SIG-M5 (cell line): ENCODE measurements at regions not wholly inside any gene's neighbourhood (a gene's known extent, or its start where the extent isn't known, plus 50 kb on each side); places are given as distances from the start of the nearest gene placed in this dataset.
"Not testable (repeated sequence)": the region's sequence is repeated elsewhere in the genome, so short reads cannot be mapped to it uniquely, and the experiment has no call there.

Source experiments
- DNase-seq: peaks from one replicate; lab custom pipeline; 2025; lab: John Stamatoyannopoulos, UW

DNA sequence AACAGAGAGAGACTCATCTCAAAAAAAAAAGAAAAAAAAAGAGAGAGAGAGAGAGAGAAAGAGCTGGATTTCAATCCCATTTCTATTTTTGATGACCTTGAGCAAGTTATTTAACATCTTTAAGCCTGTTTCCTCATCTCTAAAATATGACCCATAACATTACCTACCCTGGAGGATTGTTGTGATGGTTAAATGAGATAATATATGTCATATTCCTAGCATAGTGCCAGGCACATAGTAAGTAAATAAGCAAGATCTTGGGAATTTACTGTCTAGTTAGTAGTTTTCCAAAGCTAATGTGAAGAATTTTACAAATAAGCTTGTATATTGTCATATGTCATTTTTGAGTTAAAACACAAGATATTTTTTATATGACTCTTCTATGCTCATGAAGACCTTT is 236.5 kb downstream of the PHLDA1 start:
- DNase-seq: no peak

DNA sequence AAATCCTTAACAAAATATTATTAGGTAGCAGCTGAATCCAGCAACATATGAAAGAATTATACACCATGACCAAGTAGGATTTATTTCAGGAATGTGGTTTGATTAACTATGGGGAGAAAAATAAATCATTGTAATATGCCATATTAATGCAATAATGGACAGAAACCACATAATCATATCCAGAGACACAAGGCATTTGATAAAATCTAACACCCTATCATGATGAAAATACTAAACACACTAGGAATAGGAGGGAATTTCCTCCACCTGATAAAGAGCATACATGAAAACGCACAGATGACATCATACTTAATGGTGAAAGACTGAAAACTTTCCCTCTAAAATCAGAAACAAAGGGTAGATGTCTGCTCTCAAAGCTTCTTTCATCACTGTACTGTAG is 238.9 kb downstream of the PHLDA1 start:
- DNase-seq: no peak

- DNase-seq: no peak
These were observed 241.4 kb downstream of the PHLDA1 start for GRCh38 chr12:75790219-75790618.

GRCh38 chr12:75787146-75787545 is 244.4 kb downstream of the PHLDA1 start:
- not testable (repeated sequence) for DNase-seq

GRCh38 chr12:75786070-75786469 is 245.5 kb downstream of the PHLDA1 start:
- no peak for DNase-seq

- DNase-seq: no peak
These were observed 247.0 kb downstream of the PHLDA1 start for GRCh38 chr12:75784591-75784990.

- DNase-seq: no peak
These were observed 248.3 kb downstream of the PHLDA1 start for GRCh38 chr12:75783093-75783877.

DNA sequence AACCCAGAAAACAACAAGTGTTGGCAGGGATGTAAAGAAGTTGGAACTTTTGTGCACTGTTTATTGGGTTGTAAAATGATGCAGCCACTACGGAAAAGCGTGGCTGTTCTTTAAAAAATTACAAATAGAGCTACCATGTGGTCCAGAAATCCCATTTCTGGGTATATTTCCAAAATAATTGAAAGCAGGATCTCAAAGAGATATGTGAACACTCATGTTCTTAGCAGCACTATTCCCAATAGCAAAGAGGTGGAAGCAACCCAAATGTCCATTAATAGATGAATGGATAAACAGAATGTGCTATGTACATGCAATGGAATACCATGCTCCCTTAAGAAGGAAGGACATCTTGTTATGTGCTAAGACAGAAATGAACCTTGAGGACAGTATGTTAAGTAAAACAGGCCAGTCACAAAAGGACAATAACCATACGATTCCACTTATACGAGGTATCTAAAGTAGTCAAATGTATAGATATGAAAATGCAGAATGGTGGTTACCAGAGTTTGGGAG is 249.5 kb downstream of the PHLDA1 start:
- no peak for DNase-seq

DNA sequence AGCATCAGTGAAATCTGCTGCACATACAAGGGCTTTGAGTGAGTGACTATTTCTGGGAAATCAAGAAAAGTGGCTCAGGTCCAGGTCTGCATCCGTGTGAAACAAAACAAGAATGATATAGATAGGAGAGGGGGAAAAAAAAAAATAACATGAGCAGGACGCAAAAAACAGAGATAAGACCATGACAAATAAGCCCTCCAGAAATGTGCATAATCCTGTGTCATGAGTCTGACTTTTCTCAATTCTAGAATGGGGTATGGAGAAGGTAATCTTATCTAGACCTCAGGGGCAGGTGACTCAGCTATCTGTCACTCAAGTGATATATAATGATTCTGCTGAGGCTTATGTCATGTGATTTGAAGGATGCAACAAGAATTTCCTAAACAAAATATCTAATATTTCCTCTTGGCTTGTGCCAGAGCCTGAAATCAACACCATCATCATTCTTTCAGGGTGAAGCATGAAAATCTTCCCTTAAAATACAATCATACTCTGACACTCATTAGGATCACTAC is 250.0 kb downstream of the PHLDA1 start:
- no peak for DNase-seq

DNA sequence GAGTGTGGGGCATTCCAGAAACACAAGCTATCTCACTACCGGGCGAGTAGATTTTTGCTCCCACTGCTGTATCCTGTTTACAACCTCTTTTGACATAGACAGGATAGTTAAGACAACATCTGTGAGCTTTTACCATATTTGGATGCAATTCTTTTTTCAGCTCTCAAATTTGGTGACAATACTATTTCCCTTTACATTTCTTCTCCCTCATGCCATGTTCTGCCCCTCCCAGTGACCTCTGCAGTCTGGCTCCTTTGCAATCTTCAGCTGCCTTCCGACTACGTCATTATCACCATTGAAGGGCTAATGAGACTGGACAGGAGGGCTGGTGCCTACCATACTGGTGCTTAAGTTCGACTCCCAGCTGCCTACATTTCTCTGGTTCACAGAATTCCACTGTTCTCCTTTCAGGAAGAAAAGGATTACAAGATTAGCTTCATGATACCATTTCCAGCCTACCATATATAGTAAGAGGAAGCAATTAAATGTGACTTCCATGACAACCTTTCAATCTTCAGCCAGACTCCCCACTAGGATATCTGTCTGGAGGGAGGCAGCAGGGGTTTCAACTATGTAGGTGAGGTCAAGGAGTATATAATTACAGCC is 251.6 kb downstream of the PHLDA1 start:
- DNase-seq: no peak

DNA sequence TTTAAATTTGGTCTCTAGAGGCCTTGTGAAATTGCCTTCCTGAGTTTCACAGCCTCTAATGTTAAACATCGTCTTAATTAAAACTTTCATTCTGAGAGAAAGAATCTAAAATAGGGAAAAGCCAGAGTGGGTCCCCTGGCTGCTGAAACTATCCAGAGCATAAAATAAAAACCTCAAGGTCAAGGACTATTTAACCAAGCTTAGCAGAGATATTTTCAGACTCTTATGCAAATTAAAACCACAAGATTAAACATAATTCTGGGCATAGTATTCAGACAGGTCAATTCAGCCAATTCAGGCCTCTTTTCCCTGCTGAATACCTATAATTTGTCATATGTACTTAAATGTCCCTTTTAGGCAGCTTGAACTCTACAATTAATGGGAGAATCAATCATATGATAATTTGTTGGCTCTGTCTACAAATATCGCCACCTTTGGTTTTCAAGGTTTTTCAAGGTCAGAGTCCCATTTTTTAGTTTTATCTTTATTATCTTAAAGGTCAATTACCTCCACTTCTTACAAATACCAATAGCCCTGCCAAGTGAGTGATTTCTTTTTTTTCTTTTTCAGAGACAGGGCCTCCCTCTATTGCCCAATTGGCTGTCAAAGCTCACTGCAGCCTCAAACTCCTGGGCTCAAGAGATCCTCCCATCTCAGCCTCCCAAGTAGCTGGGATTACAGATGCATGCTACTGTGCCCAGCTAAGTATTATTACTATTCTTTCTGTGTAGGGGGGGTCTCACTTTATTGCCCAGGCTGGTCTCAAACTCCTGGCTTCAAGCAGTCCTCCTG is 257.1 kb downstream of the PHLDA1 start:
- DNase-seq: no peak

- no peak for DNase-seq
These were observed 258.2 kb downstream of the PHLDA1 start for GRCh38 chr12:75773377-75773776.

GRCh38 chr12:75771023-75771422 is 259.6 kb upstream of the KRR1 start:
- no peak for DNase-seq

DNA sequence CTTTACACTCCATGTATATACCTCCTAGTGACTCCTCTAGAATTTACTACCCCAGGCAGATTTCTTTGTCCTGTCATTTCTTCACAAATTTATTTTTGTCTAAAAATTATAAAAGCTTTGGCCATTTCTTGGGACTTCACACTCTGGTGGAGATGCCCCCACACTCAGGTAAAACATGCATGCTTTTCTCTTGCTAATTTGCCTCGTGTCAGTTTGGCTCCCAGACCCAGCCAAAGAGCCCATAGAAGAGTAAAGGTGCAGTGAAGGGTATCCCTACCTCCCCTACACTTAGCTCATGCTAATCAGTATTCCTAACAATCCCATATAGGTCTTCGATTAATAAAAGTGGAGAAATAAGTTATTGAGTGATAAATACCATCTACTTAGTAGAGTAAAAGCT is 256.5 kb upstream of the KRR1 start:
- no peak for DNase-seq

GRCh38 chr12:75766263-75767160 is 255.1 kb upstream of the KRR1 start:
- DNase-seq: no peak

DNA sequence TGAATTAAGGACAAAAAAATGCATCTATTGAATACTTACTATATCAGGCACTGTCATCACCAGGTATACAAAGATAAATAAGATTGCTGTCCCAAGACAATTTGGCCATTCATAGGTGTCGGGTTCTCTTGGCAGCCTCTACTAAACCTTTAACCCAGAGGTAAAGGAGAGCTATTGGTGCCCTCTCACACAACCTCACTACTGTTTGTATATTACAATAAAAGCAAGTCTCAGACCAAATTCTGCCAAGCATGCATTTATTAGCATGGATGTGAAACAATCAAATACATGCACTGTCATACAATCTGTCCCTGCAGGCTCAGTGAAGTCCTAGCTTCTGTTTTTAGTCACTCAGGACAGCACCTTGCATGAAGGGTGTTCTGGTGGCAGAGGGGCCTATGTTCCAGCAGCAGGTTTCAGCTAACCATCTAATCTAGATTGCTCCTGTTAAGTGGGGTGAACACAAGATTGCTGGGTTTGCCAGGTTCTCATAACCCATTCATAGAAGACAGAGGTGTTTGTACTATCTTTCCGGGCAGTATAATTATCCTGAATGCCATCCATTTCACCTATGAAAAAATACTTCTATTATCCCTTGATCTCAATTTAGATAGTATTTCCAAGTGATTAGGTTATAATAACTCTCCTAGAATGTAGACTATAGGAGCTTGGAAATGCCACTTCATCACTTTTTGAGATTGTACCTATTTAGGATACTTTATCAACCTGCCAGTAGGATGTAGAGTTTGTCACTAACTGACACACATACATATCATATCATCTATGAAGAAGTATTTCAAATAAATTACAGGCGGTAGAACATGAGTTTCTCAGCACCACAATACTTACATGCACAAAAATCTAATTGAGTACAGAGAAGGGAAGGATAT is 254.0 kb upstream of the KRR1 start:
- no peak for DNase-seq

DNA sequence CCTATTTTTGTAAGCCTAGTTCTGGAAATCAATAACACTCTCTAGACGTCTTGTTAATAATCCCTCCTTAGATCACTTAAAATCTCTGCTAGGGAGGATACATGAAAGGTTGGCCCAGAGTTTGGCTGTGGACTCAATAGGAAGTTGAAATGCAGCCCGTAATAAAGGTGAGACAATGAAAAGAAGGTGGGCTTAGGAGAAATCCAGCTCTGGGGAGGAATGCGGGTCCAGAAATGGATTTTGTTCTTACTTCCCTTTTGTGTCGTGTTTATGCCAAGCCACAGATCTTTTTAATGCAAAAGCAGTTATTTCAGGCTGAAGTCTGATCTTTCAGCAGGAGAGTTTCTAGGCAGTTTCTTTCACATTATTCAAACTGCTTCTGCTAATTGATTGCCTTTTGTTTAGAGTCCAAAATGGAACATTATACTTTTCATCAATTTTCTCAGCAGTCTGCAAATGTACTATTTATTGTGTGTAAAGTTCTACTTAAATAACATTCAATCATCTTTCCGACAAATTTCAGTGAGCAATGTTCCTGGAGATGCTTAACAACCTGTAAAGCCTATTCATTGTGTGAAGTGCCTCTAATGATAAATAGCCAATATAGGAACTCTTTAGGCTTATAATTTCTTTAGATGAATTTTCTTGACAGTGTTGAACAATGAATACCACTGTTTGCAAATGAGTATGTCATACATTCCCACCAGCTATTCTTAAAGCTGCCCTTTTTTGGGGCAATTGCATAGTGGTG is 252.9 kb upstream of the KRR1 start:
- no peak for DNase-seq

DNA sequence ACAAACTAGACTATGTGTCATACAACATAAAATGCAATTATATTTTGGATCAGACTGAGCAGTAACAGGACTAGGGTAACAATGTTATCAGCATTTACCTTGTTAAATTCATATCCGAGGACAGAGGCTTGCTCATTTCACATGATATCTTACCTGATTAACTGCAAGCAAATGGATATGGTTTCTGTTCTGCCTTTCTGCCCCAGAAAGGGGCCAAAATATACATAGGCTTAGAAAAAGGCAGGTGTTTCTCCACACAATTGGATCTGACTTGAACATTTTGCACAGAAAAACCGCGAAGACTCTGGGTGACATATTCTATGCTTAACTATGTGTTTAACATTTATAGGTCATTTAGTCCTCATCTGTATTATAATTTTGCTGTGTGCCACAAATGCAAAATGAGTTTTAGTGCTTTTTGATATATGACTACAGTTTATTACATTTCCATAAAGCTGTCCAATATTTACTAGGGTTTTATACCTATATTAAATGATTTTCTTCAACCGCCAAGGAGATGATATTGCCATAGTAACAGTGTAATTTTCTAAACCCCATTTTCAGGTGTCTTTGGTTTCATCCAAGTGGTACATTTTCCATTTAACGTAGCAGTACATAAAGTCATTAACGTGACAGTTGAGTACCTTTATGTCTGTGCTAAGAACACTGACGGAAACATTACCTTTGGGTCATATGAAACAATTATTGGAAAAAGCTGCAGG is 249.3 kb upstream of the KRR1 start:
- DNase-seq: no peak
